Mesothelial cell of epicardium (in vitro differentiated cells): ENCODE measurements at regions not wholly inside any gene's neighbourhood (a gene's known extent, or its start where the extent isn't known, plus 50 kb on each side); places are given as distances from the start of the nearest gene placed in this dataset.

Source experiments
- DNase-seq, 2 experiments: peaks; one replicate each; pipeline ENCODE4 v3.0.0; 2021; ENCODE audit warnings: low spot score in 2 of 2; ENCODE audit not compliant: unreplicated experiment in 2 of 2
- H3K27ac Mint-ChIP-seq: 2 replicates; pipeline ENCODE4 v1.8.0; 2021; ENCODE audit warnings: mixed read lengths
- H3K27me3 Mint-ChIP-seq: 2 replicates; pipeline ENCODE4 v1.8.0; 2021; ENCODE audit warnings: low read depth, mixed read lengths
- H3K36me3 Mint-ChIP-seq: 2 replicates; pipeline ENCODE4 v1.8.0; 2021; ENCODE audit warnings: mixed read lengths
- H3K4me1 Mint-ChIP-seq: 2 replicates; pipeline ENCODE4 v1.8.0; 2021; ENCODE audit warnings: mixed read lengths
- H3K4me3 Mint-ChIP-seq: 2 replicates; pipeline ENCODE4 v1.8.0; 2021; ENCODE audit warnings: mild to moderate bottlenecking, moderate library complexity, mixed read lengths
- H3K9me3 Mint-ChIP-seq: 2 replicates; pipeline ENCODE4 v1.8.0; 2021; ENCODE audit warnings: mixed read lengths
- CTCF ChIP-seq: fragments of 200-600 bp; sonication (generic); IDR thresholded peaks from one replicate; pipeline ENCODE4 v1.5.0; 2021; ENCODE audit warnings: antibody characterized with exemption; ENCODE audit not compliant: unreplicated experiment

DNA sequence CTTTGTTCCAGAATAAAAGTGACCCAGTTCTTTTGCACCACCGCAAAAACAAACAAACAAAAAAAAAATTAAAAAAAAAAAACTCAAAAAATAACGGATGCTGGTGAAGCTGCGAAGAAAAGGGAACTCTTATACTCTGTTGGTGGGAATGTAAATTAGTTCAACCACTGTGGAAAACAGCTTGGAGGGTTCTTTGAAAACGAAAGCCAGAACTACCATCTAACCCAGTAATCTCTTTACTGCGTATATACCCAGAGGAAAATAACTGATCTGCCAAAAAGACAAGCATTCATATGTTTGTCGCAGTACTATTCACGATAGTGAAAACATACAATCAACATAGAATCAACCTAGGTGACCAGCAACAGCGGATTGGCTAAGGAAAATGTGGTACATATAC, 298.9 kb upstream of the CBLB start:
- Mint-ChIP-seq H3K4me1 (peaks cover 28% of the 10 kb centered on the region), H3K9me3 (peaks cover 37% of the 10 kb centered on the region), H3K27ac (no peak overlapping the region), H3K36me3 (peaks cover 12% of the 10 kb centered on the region), H3K4me3 (no peak overlapping the region), H3K27me3 (no peaks in the 10 kb centered on the region)
- no peak for TF ChIP-seq CTCF
- no peak for DNase-seq

- peak overlapping the region; percentile 3 for H3K27ac Mint-ChIP-seq
- H3K9me3 Mint-ChIP-seq, result peaks cover 25% of the 10 kb centered on the region
- H3K36me3 Mint-ChIP-seq, result peaks cover 4% of the 10 kb centered on the region
- no peaks in the 10 kb centered on the region for H3K27me3 Mint-ChIP-seq
- no peak for DNase-seq
- H3K4me3 Mint-ChIP-seq, result no peak overlapping the region
- TF ChIP-seq CTCF, result no peak
- H3K4me1 Mint-ChIP-seq, result peaks cover 32% of the 10 kb centered on the region
These were observed 300.3 kb upstream of the CBLB start for GRCh38 chr3:106168962-106169750.

GRCh38 chr3:106170636-106171035, 301.8 kb upstream of the CBLB start:
- peaks cover 10% of the 10 kb centered on the region for H3K9me3 Mint-ChIP-seq
- H3K27me3 Mint-ChIP-seq, result no peaks in the 10 kb centered on the region
- no peaks in the 10 kb centered on the region for H3K36me3 Mint-ChIP-seq
- H3K4me1 Mint-ChIP-seq, result peaks cover 32% of the 10 kb centered on the region
- peak overlapping the region; percentile 68 for H3K27ac Mint-ChIP-seq
- no peak for TF ChIP-seq CTCF
- no peak for DNase-seq
- H3K4me3 Mint-ChIP-seq, result no peak overlapping the region

DNA sequence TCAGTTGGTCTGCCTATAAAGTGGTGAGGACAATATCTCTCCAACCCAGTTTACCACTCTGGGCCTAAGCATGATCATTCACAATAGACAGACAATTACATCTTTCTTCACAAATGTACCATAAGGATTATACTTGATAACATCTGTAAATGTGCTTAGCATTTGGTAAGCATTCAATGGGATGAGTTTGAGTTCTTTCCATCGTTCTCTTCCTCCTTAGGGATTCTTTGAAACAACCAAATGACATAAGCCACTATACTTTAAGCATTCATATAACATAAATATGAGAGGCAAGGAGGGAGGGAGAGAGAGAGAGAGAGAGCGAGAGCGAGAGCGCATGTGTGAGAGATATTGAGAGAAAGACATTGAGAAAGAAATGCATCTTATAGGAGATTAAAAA, 303.3 kb upstream of the CBLB start:
- Mint-ChIP-seq H3K27ac (no peak overlapping the region), H3K9me3 (no peaks in the 10 kb centered on the region), H3K4me1 (peaks cover 44% of the 10 kb centered on the region), H3K27me3 (no peaks in the 10 kb centered on the region), H3K36me3 (no peaks in the 10 kb centered on the region), H3K4me3 (no peak overlapping the region)
- DNase-seq, result no peak
- TF ChIP-seq CTCF, result no peak

DNA sequence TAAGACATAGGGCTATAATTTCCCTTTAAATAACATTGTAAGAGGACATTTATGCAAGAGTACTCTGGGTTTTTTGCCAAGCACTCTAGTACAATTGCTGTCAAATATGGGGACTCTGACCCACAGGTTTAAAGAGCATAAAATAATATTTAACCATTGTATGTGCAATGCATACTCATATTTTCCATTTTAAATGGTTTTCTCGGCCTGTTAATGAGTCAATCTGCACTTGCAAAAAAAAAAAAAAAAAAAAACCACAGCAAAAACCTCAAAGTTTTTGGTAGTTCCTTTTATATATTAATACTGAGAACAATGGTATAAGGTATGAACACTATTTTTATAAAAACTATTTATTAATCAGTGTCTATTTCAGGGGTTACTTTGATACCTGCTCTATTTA, 304.0 kb upstream of the CBLB start:
- no peak overlapping the region for H3K4me3 Mint-ChIP-seq
- H3K9me3 Mint-ChIP-seq, result no peaks in the 10 kb centered on the region

More for the DNA sequence above, 304.0 kb upstream of the CBLB start:
- no peaks in the 10 kb centered on the region for H3K27me3 Mint-ChIP-seq
- TF ChIP-seq CTCF, result no peak
- H3K27ac Mint-ChIP-seq, result no peak overlapping the region
- no peak for DNase-seq
- peaks cover 45% of the 10 kb centered on the region for H3K4me1 Mint-ChIP-seq
- no peaks in the 10 kb centered on the region for H3K36me3 Mint-ChIP-seq
